Spleen (tissue), 7 donors: ENCODE measurements at regions not wholly inside any gene's neighbourhood (a gene's known extent, or its start where the extent isn't known, plus 50 kb on each side); places are given as distances from the start of the nearest gene placed in this dataset.

Experiments used
- POLR2A ChIP-seq, 3 donors: fragments of 450-650 bp; IDR thresholded peaks; one replicate each; pipeline ENCODE4 v1.5.1; 2017; ENCODE audit warnings: antibody characterized with exemption in 3 of 3, mild to moderate bottlenecking in 1 of 3
- POLR2AphosphoS5 ChIP-seq, 3 donors: sonication (generic); formaldehyde crosslinking; IDR thresholded peaks; one replicate each; pipeline ENCODE4 v1.5.1; 2017; ENCODE audit warnings: antibody characterized with exemption in 3 of 3
- TF ChIP-seq, protein P1 (sequence below), 11 experiments: fragments of 200-600 bp in 7 of 11; fragments of 450-650 bp in 4 of 11; sonication (generic) in 4 of 11; IDR thresholded peaks in 8 of 11; conservative IDR thresholded peaks in 3 of 11; 1 replicate in 7 of 11; 2 replicates in 4 of 11; pipeline versions ENCODE4 v1.4.0 to v1.8.0; 2016 to 2021; ENCODE audit warnings: antibody characterized with exemption in 11 of 11, inconsistent platforms in 4 of 11, mild to moderate bottlenecking in 1 of 11
- donor health status: DM: no; HTN: no; CAD: no; lungs with moderate emphysema.
- donor health status: DM: no; HTN: no; CAD: no.
- donor health status: DM: no; HTN: no; CAD: no.

DNA sequence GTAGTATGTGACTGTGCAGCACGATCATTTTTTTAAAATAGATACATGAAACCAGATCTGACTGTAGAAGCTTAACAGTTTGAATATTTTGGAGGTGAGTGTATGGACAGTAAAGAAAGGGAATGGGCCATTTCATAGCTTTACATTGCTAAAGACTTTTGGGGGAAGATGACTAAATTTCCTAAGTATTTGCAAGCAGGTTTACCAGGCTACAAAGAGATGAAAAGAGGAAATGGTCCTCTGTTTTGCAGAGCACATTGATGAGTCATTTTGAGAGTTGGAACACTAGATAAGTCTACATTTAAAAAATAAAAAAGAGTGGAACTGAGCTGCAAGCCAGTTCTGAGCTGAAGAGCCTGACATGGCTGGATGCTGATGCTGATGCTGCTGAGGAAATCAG lies 115.7 kb upstream of the LRATD1 start:
- TF ChIP-seq POLR2A (IDR thresholded peaks at IDR 0.05) (no peak), POLR2AphosphoS5 (IDR thresholded peaks at IDR 0.05) (no peak)
- TF ChIP-seq, protein P1, sequence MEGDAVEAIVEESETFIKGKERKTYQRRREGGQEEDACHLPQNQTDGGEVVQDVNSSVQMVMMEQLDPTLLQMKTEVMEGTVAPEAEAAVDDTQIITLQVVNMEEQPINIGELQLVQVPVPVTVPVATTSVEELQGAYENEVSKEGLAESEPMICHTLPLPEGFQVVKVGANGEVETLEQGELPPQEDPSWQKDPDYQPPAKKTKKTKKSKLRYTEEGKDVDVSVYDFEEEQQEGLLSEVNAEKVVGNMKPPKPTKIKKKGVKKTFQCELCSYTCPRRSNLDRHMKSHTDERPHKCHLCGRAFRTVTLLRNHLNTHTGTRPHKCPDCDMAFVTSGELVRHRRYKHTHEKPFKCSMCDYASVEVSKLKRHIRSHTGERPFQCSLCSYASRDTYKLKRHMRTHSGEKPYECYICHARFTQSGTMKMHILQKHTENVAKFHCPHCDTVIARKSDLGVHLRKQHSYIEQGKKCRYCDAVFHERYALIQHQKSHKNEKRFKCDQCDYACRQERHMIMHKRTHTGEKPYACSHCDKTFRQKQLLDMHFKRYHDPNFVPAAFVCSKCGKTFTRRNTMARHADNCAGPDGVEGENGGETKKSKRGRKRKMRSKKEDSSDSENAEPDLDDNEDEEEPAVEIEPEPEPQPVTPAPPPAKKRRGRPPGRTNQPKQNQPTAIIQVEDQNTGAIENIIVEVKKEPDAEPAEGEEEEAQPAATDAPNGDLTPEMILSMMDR (IDR thresholded peaks at IDR 0.05 in 8 of 11, conservative IDR thresholded peaks at IDR 0.05 in 3 of 11), result no peak
